ENCODE measurements at regions not wholly inside any gene's neighbourhood (a gene's known extent, or its start where the extent isn't known, plus 50 kb on each side); places are given as distances from the start of the nearest gene placed in this dataset.

- TF ChIP-seq ARID4B (CRISPR knock-in tag; IDR thresholded peaks at IDR 0.05; ENCODE audit: borderline replicate concordance) (no peak), ERG (CRISPR knock-in tag; IDR thresholded peaks at IDR 0.05) (no peak), SP1 (CRISPR knock-in tag; conservative IDR thresholded peaks at IDR 0.05) (no peak), ZNF512 (CRISPR knock-in tag; IDR thresholded peaks at IDR 0.05; ENCODE audit: borderline replicate concordance) (no peak), PRRX2 (CRISPR knock-in tag; IDR thresholded peaks at IDR 0.05) (no peak)
These were observed 1204.5 kb upstream of the SLC39A10 start (continued) for GRCh38 chr2:194452504-194452903.

GRCh38 chr2:194445226-194445625 lies 1211.8 kb upstream of the SLC39A10 start:
- no peak for ATAC-seq
- H3K4me3 Mint-ChIP-seq: no peak overlapping the region
- CTCF ChIA-PET: no interaction called here
- POLR2A ChIA-PET: no interaction called here
- H3K36me3 Mint-ChIP-seq: no peaks in the 10 kb centered on the region
- no peaks in the 10 kb centered on the region for H3K27me3 Mint-ChIP-seq (ENCODE audit: low read depth)
- no peak overlapping the region for H3K27ac Mint-ChIP-seq
- H3K4me1 Mint-ChIP-seq: no peaks in the 10 kb centered on the region
- no peak for DNase-seq (ENCODE audit: low spot score)
- H3K9me3 Mint-ChIP-seq: peaks cover 11% of the 10 kb centered on the region
- TF ChIP-seq NFATC4 (CRISPR knock-in tag; IDR thresholded peaks at IDR 0.05) (no peak), HMGXB4 (CRISPR knock-in tag; IDR thresholded peaks at IDR 0.05) (no peak), ZNF219 (CRISPR knock-in tag; IDR thresholded peaks at IDR 0.05; ENCODE audit: borderline replicate concordance) (no peak), ZNF396 (CRISPR knock-in tag; IDR thresholded peaks at IDR 0.05; ENCODE audit: borderline replicate concordance) (no peak), ZNF425 (CRISPR knock-in tag; conservative IDR thresholded peaks at IDR 0.05) (no peak), STAT6 (CRISPR knock-in tag; conservative IDR thresholded peaks at IDR 0.05; ENCODE audit: low read depth) (no peak), ZNF671 (CRISPR knock-in tag; IDR thresholded peaks at IDR 0.05) (no peak), TEAD4 (CRISPR knock-in tag; IDR thresholded peaks at IDR 0.05) (no peak), ZNF423 (CRISPR knock-in tag; IDR thresholded peaks at IDR 0.05) (no peak), ZNF532 (CRISPR knock-in tag; IDR thresholded peaks at IDR 0.05; ENCODE audit: borderline replicate concordance) (no peak), RORB (CRISPR knock-in tag; IDR thresholded peaks at IDR 0.05) (no peak), ETV6 (CRISPR knock-in tag; IDR thresholded peaks at IDR 0.05) (no peak), TEAD1 (CRISPR knock-in tag; IDR thresholded peaks at IDR 0.05) (no peak), ZNF317 (CRISPR knock-in tag; IDR thresholded peaks at IDR 0.05; ENCODE audit: borderline replicate concordance, low read depth) (no peak)

Measured in WTC11 (cell line).